MCF 10A (cell line): ENCODE measurements at regions not wholly inside any gene's neighbourhood (a gene's known extent, or its start where the extent isn't known, plus 50 kb on each side); places are given as distances from the start of the nearest gene placed in this dataset.

Source experiments
- BruUV-seq: library from RNA; stranded (reverse); fragments of 400-500 nt; replicated peaks from 2 replicates; lab custom pipeline; 2021; lab: Mats Ljungman, UMichigan
- CTCF ChIA-PET: fragments of 300-600 bp; sonication (Branson Sonifier 250); formaldehyde crosslinking; extraction: SDS; loops from one replicate; lab custom pipeline; 2021; ENCODE audit warnings: antibody characterized with exemption, inconsistent platforms; lab: Yijun Ruan, JAX
- POLR2A ChIA-PET: fragments of 300-600, 350-650 bp; sonication (Branson Sonifier 250); formaldehyde crosslinking; extraction: SDS; loops from one replicate; lab custom pipeline; 2020; ENCODE audit warnings: antibody characterized with exemption, inconsistent platforms; lab: Yijun Ruan, JAX
- DNase-seq: peaks from one replicate; pipeline ENCODE4 v3.0.0-alpha.2; 2018; ENCODE audit not compliant: unreplicated experiment
- H3K27ac Mint-ChIP-seq: one replicate; pipeline ENCODE4 v1.8.0; 2022; ENCODE audit warnings: mild to moderate bottlenecking, low read depth, mixed read lengths; ENCODE audit not compliant: unreplicated experiment
- H3K27me3 Mint-ChIP-seq: one replicate; pipeline ENCODE4 v1.8.0; 2022; ENCODE audit warnings: mixed read lengths; ENCODE audit not compliant: insufficient read depth, unreplicated experiment
- H3K36me3 Mint-ChIP-seq: one replicate; pipeline ENCODE4 v1.8.0; 2022; ENCODE audit warnings: mild to moderate bottlenecking, moderate library complexity, mixed read lengths; ENCODE audit not compliant: insufficient read depth, unreplicated experiment
- H3K4me1 Mint-ChIP-seq: one replicate; pipeline ENCODE4 v1.8.0; 2022; ENCODE audit warnings: mixed read lengths; ENCODE audit not compliant: insufficient read depth, unreplicated experiment
- H3K4me3 Mint-ChIP-seq: one replicate; pipeline ENCODE4 v1.8.0; 2022; ENCODE audit warnings: mild to moderate bottlenecking, moderate library complexity, mixed read lengths; ENCODE audit not compliant: unreplicated experiment
- H3K9me3 Mint-ChIP-seq: one replicate; pipeline ENCODE4 v1.8.0; 2022; ENCODE audit warnings: mixed read lengths; ENCODE audit not compliant: unreplicated experiment
- CTCF ChIP-seq: fragments of 200-600 bp; IDR thresholded peaks from one replicate; pipeline ENCODE4 v1.8.0; 2022; ENCODE audit warnings: antibody characterized with exemption, mild to moderate bottlenecking; ENCODE audit not compliant: unreplicated experiment
- intact Hi-C: fragments of 100-400 bp; cut with micrococcal nuclease; formaldehyde crosslinking; loops from 2 replicates; pipeline ENCODE4 v1.14.1; 2022

DNA sequence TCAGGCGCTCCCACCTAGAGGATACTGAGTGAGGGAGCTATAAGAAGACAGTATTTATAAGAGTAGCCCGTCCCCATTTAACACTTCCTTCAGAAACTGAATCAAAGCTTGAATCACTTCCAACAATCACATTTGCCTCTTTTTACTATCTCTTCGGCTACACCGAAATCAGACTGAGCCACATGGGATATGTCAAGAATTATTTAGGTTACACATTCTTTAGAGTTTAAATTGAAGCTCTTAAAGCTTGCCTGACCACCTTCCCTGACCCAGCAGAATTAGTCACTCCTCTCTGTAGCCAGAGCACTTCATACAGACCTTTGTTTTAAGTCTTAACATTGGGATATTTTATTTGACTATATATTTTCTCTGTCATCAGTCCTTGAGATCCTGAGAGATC is 163.7 kb downstream of the MAFB start:
- BruUV-seq: no TSS peak
- peak; percentile 55 for DNase-seq
- ChIA-PET CTCF (interaction anchor here (0.5 to 1.8 kb wide), 7 partner anchors 14 to 365 kb away, joined by 3 to 5 read pairs (median 3); no protein-coding TSS in a partner anchor), POLR2A (interaction anchor here (1.2 to 1.5 kb wide), 2 partner anchors 9 to 164 kb away, joined by 3 to 6 read pairs; partner anchors contain the start of gene MAFB)
- no peaks in the 10 kb centered on the region for H3K36me3 Mint-ChIP-seq
- peaks cover 11% of the 10 kb centered on the region for H3K4me1 Mint-ChIP-seq
- TF ChIP-seq CTCF: no peak
- no peaks in the 10 kb centered on the region for H3K27me3 Mint-ChIP-seq
- H3K9me3 Mint-ChIP-seq: peaks cover under 1% of the 10 kb centered on the region
- intact Hi-C loops: no loop called here
- no peak overlapping the region for H3K4me3 Mint-ChIP-seq
- peak overlapping the region; percentile 0 for H3K27ac Mint-ChIP-seq

DNA sequence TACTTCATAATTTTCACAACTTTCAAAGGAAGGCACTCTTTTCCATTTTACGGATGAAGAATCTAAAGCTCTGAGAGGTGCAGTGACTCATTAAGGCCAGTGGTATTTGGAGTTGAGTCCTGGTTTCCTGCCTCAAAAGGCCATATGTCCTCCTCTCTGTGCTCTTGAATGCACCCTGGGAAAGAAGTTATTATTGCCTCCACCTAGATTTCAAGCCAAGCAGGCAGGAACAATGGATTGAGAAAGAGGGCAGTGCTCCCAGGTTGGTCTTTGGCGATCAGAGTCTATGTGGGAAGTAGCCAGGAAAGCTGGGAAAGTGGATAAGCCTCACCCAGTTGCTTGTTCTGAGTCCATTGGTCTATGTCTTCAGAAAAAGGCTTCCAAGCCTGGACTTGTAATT is 165.0 kb downstream of the MAFB start:
- Mint-ChIP-seq H3K36me3 (no peaks in the 10 kb centered on the region), H3K4me1 (peaks cover 11% of the 10 kb centered on the region), H3K27me3 (no peaks in the 10 kb centered on the region), H3K4me3 (no peak overlapping the region), H3K9me3 (no peaks in the 10 kb centered on the region), H3K27ac (no peak overlapping the region)
- DNase-seq: peak; percentile 45
- intact Hi-C loops: no loop called here
- ChIA-PET POLR2A (interaction anchor here (1.3 kb wide), 1 partner anchor 11 kb away, joined by 3 read pairs; no protein-coding TSS in a partner anchor), CTCF (no interaction called here)
- TF ChIP-seq CTCF: no peak
- BruUV-seq: no TSS peak

DNA sequence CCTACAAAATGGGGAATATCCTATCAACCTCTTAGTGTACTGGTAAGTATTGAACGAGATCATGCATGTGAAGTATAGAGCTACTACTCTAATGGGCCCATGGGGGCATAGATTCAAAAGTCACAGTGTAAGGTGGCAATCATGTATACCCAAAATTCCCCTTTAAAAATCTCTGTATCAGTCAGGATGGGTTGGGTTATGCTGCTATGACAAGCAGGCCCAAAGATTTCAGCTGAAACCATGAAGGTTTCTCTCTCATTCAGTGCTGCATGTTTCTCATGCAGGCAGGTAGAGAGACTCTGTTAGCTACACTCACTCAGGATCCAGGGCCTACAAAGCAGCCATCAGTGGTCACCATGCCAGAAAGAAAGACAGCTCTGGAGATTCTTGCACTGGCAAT is 166.6 kb downstream of the MAFB start:
- no peaks in the 10 kb centered on the region for H3K27me3 Mint-ChIP-seq
- DNase-seq: no peak
- H3K4me1 Mint-ChIP-seq: peaks cover 11% of the 10 kb centered on the region
- no peak for TF ChIP-seq CTCF
- intact Hi-C loops: no loop called here
- no peaks in the 10 kb centered on the region for H3K9me3 Mint-ChIP-seq
- ChIA-PET POLR2A (interaction anchor here (0.6 kb wide), 1 partner anchor 696 kb away, joined by 3 read pairs; no protein-coding TSS in a partner anchor), CTCF (interaction anchor here (0.6 to 1.2 kb wide), 4 partner anchors 10 to 234 kb away, joined by 3 read pairs; no protein-coding TSS in a partner anchor)
- no TSS peak for BruUV-seq
- no peak overlapping the region for H3K27ac Mint-ChIP-seq
- H3K36me3 Mint-ChIP-seq: no peaks in the 10 kb centered on the region
- H3K4me3 Mint-ChIP-seq: no peak overlapping the region

DNA sequence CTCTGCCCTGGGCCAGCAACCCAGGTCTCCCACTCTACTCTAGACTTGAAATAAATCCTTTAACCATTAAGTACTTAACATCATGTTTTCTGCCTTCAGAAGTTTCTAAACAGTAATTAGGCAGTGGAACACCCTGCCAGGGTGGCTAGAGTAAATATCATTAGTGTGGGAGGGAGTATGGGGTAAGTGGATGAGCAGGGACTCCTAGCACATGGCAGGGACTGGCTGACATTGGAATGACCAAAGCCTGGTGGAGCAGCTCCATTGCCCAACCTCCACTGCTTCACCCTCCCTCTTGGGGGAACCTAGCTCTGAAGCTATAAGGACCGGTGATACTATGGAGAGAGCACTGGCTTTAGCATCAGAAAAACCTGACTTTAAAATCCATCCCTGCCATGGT is 167.1 kb downstream of the MAFB start:
- BruUV-seq: no TSS peak
- no peak for TF ChIP-seq CTCF
- Mint-ChIP-seq H3K27me3 (no peaks in the 10 kb centered on the region), H3K9me3 (no peaks in the 10 kb centered on the region), H3K36me3 (no peaks in the 10 kb centered on the region), H3K4me3 (no peak overlapping the region), H3K27ac (no peak overlapping the region), H3K4me1 (peaks cover 11% of the 10 kb centered on the region)
- intact Hi-C loops: no loop called here
- POLR2A ChIA-PET: no interaction called here
- CTCF ChIA-PET: interaction anchor here (0.5 to 1.5 kb wide), 3 partner anchors 16 to 167 kb away, joined by 3 to 5 read pairs (median 3); partner anchors contain the start of gene MAFB
- DNase-seq: no peak
